ENCODE measurements at regions not wholly inside any gene's neighbourhood (a gene's known extent, or its start where the extent isn't known, plus 50 kb on each side); places are given as distances from the start of the nearest gene placed in this dataset.

DNA sequence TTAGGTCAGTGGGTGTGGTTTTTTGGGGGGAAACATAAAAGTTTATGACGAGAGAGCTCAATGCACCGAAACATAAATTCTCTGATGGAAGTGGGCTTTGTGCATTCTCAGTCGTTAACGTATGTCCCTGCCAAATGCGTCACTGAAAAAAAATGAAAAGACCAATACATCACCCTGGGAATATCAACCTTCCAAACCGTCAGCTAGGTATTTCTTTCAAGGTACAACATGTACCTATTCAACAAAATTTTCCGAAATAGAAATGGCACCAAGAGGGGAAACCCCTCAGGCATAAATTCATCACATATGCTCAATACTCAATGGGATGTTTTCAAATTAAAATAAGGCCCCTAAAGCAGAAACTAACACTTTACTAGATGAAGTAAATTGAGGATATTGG lies 266.6 kb upstream of the SUCLG2 start:
- no peak for DNase-seq (ENCODE audit: low read depth)
- H3K4me3 ChIP-seq (ENCODE audit: low read length): no peak overlapping the region
- TF ChIP-seq, protein P1, sequence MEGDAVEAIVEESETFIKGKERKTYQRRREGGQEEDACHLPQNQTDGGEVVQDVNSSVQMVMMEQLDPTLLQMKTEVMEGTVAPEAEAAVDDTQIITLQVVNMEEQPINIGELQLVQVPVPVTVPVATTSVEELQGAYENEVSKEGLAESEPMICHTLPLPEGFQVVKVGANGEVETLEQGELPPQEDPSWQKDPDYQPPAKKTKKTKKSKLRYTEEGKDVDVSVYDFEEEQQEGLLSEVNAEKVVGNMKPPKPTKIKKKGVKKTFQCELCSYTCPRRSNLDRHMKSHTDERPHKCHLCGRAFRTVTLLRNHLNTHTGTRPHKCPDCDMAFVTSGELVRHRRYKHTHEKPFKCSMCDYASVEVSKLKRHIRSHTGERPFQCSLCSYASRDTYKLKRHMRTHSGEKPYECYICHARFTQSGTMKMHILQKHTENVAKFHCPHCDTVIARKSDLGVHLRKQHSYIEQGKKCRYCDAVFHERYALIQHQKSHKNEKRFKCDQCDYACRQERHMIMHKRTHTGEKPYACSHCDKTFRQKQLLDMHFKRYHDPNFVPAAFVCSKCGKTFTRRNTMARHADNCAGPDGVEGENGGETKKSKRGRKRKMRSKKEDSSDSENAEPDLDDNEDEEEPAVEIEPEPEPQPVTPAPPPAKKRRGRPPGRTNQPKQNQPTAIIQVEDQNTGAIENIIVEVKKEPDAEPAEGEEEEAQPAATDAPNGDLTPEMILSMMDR (conservative IDR thresholded peaks at IDR 0.05; ENCODE audit: low read length): no peak

DNA sequence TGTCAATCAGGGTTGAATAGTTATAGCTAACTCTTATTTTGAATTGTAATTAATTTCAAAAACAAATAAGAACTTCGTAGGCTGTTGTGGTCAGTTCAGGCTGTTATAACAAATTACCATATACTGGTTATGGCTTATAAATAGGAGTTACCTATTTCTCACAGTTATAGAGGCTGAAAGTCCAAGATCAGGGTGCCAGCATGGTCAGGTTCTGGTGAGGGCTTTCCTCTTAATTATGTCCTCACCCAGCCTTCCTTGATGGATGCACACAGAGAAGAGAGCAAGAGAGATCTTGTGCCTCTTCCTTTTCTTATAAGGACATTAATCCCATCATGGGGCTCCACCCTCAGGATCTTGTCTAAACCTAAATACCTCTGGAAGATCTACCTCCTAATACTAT lies 265.9 kb upstream of the SUCLG2 start:
- no peak overlapping the region for H3K4me3 ChIP-seq (ENCODE audit: low read length)
- TF ChIP-seq, protein P1 (conservative IDR thresholded peaks at IDR 0.05; ENCODE audit: low read length): no peak
- no peak for DNase-seq (ENCODE audit: low read depth)

- no peak overlapping the region for H3K4me3 ChIP-seq (ENCODE audit: low read length)
- TF ChIP-seq, protein P1 (conservative IDR thresholded peaks at IDR 0.05; ENCODE audit: low read length): no peak
- DNase-seq (ENCODE audit: low read depth): no peak
Measured at GRCh38 chr3:67916353-67916752, 261.9 kb upstream of the SUCLG2 start.

DNA sequence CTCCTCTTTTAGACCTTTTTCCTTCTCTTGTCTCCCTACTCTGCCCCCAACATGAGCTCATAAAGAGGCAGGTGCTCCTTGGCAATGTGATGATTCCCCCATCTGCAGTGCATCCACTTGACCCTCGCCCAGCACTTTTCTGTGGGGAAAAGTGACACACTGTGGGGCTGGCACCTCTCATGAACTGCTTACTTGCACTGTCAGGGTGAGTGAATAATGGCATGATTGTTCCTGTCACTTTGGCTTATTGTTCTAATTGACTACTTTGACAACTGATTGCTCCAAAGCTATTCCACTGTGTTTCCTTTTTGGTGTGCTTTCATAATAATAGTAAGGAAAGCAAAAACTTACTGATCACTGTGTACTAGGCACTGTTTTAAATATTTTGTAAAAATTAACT lies 253.3 kb upstream of the SUCLG2 start:
- no peak overlapping the region for H3K4me3 ChIP-seq (ENCODE audit: low read length)
- no peak for DNase-seq (ENCODE audit: low read depth)
- TF ChIP-seq, protein P1 (conservative IDR thresholded peaks at IDR 0.05; ENCODE audit: low read length): no peak

DNA sequence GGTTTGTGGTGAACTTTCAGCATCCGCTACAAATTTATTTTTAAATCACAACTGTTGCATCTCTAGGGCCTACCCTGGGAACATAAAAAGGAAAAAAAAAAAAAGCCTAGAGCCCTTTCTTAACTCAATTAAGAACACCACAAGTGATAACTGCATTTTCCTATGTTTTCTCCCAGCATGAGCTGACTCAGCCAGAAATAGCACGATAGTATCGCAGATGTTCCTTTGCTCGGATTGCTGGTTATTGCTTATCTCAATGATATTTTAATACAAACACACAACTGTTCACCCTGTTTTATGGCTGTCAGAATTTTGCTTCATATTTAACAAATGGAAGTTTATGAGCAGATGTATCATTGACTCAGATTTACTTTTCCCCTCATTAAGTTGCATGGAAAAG lies 251.8 kb upstream of the SUCLG2 start:
- TF ChIP-seq, protein P1 (conservative IDR thresholded peaks at IDR 0.05; ENCODE audit: low read length): no peak
- no peak overlapping the region for H3K4me3 ChIP-seq (ENCODE audit: low read length)
- no peak for DNase-seq (ENCODE audit: low read depth)

GRCh38 chr3:67901681-67902080 lies 247.3 kb upstream of the SUCLG2 start:
- TF ChIP-seq, protein P1 (conservative IDR thresholded peaks at IDR 0.05; ENCODE audit: low read length): no peak
- H3K4me3 ChIP-seq (ENCODE audit: low read length): no peak overlapping the region
- no peak for DNase-seq (ENCODE audit: low read depth)

DNA sequence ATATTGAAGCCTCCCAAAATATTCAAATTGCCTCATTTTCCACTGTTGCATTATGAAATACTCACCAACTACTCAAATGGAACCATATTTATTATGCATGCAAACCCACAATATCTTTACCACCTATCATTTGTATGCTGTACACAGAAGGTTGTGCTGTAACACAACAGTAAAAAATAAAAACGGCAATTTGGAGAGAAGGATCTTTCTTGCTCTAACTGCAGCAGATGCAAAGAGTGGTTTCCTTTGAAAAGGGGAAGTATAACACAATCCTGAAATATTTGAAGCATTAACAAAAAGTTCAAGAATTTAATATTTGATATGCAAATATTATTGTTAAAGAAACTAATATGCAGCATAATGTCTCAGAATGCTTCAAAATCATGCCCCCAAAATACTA lies 244.5 kb upstream of the SUCLG2 start:
- TF ChIP-seq, protein P1 (conservative IDR thresholded peaks at IDR 0.05; ENCODE audit: low read length): no peak
- DNase-seq (ENCODE audit: low read depth): no peak
- H3K4me3 ChIP-seq (ENCODE audit: low read length): no peak overlapping the region
